HEK293T (cell line): ENCODE measurements at regions not wholly inside any gene's neighbourhood (a gene's known extent, or its start where the extent isn't known, plus 50 kb on each side); places are given as distances from the start of the nearest gene placed in this dataset.

Experiments
- BHLHE40 ChIP-seq: fragments of 450-650 bp; IDR thresholded peaks from 2 replicates; pipeline ENCODE4 v1.6.1; 2016; ENCODE audit warnings: mild to moderate bottlenecking, moderate library complexity, borderline replicate concordance
- FOXA1 ChIP-seq: fragments of 450-650 bp; IDR thresholded peaks from 2 replicates; pipeline ENCODE4 v1.6.1; 2016; ENCODE audit warnings: mild to moderate bottlenecking
- FOXK2 ChIP-seq: fragments of 450-650 bp; IDR thresholded peaks from 2 replicates; pipeline ENCODE4 v1.6.1; 2016; ENCODE audit warnings: mild to moderate bottlenecking
- FOXM1 ChIP-seq: fragments of 450-650 bp; IDR thresholded peaks from 2 replicates; pipeline ENCODE4 v1.6.1; 2017; ENCODE audit warnings: mild to moderate bottlenecking, borderline replicate concordance
- HDGF ChIP-seq: fragments of 450-650 bp; IDR thresholded peaks from 2 replicates; pipeline ENCODE4 v1.6.1; 2017; ENCODE audit warnings: antibody characterized with exemption, borderline replicate concordance
- L3MBTL2 ChIP-seq: fragments of 450-650 bp; conservative IDR thresholded peaks from 2 replicates; pipeline ENCODE4 v1.6.1; 2016; ENCODE audit warnings: mild to moderate bottlenecking
- LEF1 ChIP-seq: fragments of 450-650 bp; IDR thresholded peaks from 2 replicates; pipeline ENCODE4 v1.6.1; 2017; ENCODE audit warnings: mild to moderate bottlenecking, borderline replicate concordance
- SP1 ChIP-seq: fragments of 450-650 bp; IDR thresholded peaks from 2 replicates; pipeline ENCODE4 v1.6.1; 2017
- TARDBP ChIP-seq: fragments of 450-650 bp; IDR thresholded peaks from 2 replicates; pipeline ENCODE4 v1.6.1; 2016
- TF ChIP-seq, protein P1 (sequence below): fragments of 450-650 bp; IDR thresholded peaks from 2 replicates; pipeline ENCODE4 v1.6.1; 2016

DNA sequence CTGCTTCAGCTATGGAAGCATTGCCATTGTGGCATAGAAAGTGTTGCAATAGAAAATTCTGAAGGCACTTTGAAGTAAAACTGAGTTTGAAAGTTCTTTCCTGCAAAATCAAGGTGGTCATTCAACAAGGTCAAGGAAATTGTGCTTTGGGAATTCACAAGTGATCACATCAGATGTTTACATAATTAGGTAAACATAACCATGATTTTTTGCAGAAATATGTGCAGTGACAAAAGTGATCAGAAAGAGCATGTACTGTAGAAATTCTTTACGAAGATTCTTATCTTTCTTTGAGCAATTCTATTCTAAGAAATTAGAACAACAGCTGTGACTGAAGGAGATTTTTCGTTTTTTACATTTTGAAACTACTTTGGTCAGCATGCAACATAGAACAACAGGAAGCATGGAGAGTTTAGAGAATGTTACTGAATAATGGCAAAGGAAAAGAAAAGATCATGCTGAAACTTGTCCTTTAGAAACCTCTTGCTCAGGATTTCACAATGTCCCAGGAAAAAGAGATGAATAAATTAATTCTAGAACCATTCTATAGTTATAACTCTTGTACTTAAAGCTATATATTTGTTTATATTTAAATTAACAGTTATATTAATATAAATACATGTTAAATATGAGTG lies 643.4 kb upstream of the ARPP21 start:
- TF ChIP-seq BHLHE40 (no peak), HDGF (no peak), FOXK2 (no peak), FOXM1 (no peak), TARDBP (no peak), FOXA1 (no peak), L3MBTL2 (no peak), SP1 (no peak), LEF1 (no peak)
- TF ChIP-seq, protein P1, sequence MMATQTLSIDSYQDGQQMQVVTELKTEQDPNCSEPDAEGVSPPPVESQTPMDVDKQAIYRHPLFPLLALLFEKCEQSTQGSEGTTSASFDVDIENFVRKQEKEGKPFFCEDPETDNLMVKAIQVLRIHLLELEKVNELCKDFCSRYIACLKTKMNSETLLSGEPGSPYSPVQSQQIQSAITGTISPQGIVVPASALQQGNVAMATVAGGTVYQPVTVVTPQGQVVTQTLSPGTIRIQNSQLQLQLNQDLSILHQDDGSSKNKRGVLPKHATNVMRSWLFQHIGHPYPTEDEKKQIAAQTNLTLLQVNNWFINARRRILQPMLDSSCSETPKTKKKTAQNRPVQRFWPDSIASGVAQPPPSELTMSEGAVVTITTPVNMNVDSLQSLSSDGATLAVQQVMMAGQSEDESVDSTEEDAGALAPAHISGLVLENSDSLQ: no peak
